HL-60 (cell line): ENCODE measurements at regions not wholly inside any gene's neighbourhood (a gene's known extent, or its start where the extent isn't known, plus 50 kb on each side); places are given as distances from the start of the nearest gene placed in this dataset.

Experiments used
- GABPA ChIP-seq: IDR thresholded peaks from 2 replicates; pipeline ENCODE4 v1.6.1; 2012; ENCODE audit warnings: low read depth
- POLR2AphosphoS5 ChIP-seq: IDR thresholded peaks from 2 replicates; pipeline ENCODE4 v1.6.1; 2012; ENCODE audit warnings: low read depth
- TF ChIP-seq, protein P1 (sequence below): IDR thresholded peaks from one replicate; pipeline ENCODE4 v1.5.1; 2011; ENCODE audit warnings: low read length, control low read depth, inconsistent platforms; ENCODE audit not compliant: insufficient read depth
- TF ChIP-seq, protein P2 (sequence below): IDR thresholded peaks from 2 replicates; pipeline ENCODE4 v1.6.1; 2012; ENCODE audit warnings: low read depth; ENCODE audit not compliant: insufficient replicate concordance

DNA sequence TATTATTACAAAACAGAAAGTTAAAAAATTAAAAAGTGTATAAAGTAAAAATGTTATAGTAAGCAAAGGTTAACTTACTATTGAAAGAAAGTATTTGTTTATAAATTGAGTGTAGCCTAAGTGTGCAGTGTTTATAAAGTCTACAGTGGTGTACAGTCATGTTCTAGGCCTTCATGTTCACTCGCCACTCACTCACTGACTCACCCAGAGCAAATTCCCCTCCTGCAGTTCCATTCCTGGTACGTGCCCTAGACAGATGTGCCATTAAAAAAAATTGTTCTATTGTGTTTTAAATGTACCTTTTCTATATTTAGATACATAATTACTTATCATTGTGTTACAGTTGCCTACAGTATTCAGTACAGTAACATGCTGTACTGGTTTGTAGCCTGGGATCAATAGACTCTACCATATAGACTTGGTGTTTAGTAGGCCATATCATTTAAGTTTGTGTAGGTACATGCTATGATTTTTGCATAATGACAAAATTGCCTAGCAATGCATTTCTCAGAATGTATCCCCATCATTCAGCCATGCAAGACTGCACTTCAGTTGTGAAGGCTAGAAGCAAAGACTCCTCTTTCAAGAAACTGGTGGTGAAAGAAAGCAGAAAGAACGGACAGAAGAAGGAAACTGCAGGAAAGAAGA, 100.6 kb downstream of the DACT1 start:
- TF ChIP-seq, protein P1, sequence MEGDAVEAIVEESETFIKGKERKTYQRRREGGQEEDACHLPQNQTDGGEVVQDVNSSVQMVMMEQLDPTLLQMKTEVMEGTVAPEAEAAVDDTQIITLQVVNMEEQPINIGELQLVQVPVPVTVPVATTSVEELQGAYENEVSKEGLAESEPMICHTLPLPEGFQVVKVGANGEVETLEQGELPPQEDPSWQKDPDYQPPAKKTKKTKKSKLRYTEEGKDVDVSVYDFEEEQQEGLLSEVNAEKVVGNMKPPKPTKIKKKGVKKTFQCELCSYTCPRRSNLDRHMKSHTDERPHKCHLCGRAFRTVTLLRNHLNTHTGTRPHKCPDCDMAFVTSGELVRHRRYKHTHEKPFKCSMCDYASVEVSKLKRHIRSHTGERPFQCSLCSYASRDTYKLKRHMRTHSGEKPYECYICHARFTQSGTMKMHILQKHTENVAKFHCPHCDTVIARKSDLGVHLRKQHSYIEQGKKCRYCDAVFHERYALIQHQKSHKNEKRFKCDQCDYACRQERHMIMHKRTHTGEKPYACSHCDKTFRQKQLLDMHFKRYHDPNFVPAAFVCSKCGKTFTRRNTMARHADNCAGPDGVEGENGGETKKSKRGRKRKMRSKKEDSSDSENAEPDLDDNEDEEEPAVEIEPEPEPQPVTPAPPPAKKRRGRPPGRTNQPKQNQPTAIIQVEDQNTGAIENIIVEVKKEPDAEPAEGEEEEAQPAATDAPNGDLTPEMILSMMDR, result no peak
- TF ChIP-seq, protein P2, sequence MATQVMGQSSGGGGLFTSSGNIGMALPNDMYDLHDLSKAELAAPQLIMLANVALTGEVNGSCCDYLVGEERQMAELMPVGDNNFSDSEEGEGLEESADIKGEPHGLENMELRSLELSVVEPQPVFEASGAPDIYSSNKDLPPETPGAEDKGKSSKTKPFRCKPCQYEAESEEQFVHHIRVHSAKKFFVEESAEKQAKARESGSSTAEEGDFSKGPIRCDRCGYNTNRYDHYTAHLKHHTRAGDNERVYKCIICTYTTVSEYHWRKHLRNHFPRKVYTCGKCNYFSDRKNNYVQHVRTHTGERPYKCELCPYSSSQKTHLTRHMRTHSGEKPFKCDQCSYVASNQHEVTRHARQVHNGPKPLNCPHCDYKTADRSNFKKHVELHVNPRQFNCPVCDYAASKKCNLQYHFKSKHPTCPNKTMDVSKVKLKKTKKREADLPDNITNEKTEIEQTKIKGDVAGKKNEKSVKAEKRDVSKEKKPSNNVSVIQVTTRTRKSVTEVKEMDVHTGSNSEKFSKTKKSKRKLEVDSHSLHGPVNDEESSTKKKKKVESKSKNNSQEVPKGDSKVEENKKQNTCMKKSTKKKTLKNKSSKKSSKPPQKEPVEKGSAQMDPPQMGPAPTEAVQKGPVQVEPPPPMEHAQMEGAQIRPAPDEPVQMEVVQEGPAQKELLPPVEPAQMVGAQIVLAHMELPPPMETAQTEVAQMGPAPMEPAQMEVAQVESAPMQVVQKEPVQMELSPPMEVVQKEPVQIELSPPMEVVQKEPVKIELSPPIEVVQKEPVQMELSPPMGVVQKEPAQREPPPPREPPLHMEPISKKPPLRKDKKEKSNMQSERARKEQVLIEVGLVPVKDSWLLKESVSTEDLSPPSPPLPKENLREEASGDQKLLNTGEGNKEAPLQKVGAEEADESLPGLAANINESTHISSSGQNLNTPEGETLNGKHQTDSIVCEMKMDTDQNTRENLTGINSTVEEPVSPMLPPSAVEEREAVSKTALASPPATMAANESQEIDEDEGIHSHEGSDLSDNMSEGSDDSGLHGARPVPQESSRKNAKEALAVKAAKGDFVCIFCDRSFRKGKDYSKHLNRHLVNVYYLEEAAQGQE, result no peak
- TF ChIP-seq POLR2AphosphoS5, result no peak
- TF ChIP-seq GABPA, result no peak
